MG63 (cell line): ENCODE measurements at regions not wholly inside any gene's neighbourhood (a gene's known extent, or its start where the extent isn't known, plus 50 kb on each side); places are given as distances from the start of the nearest gene placed in this dataset.

Experiments
- DNase-seq: peaks from one replicate; pipeline ENCODE4 v3.0.0-alpha.2; 2020
- H3K27me3 ChIP-seq: fragments of 250-450 bp; sonication (Bioruptor Pico); 2 replicates; pipeline ENCODE4 v1.5.1; 2020; ENCODE audit warnings: mild to moderate bottlenecking, moderate library complexity
- H3K36me3 ChIP-seq: fragments of 250-450 bp; sonication (Bioruptor Pico); 2 replicates; pipeline ENCODE4 v1.5.1; 2020; ENCODE audit warnings: mild to moderate bottlenecking, moderate library complexity
- H3K4me3 ChIP-seq: fragments of 250-450 bp; sonication (Bioruptor Pico); 2 replicates; pipeline ENCODE4 v1.5.1; 2020; ENCODE audit warnings: mild to moderate bottlenecking, moderate library complexity
- H3K9me3 ChIP-seq: fragments of 250-450 bp; sonication (Bioruptor Pico); 2 replicates; pipeline ENCODE4 v1.5.1; 2020; ENCODE audit warnings: mild to moderate bottlenecking, moderate library complexity

DNA sequence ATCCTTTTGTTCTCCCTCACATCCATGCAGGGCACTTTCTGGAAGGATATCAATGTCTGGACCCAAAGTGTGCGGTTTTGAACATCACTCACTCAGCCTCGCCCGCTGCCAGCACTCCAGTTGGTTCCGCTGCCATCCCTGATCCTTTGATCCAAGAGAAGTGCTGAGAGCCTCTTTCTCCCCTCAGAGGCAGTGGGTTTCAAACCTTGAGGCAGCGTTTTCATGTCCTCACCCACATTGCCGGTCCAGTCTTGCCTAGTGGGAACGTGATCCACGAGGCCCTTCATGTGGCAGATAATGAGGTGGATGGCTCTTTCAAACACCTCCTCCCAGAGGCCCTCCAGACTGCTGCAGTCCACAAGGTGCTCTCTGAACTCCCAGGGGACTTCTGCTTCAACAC, 122.2 kb downstream of the ACTL8 start:
- no peak for DNase-seq
- 0 out of 2 replicates have a peak, but pooled peaks cover 2% of the 10 kb centered on the region for H3K9me3 ChIP-seq
- H3K36me3 ChIP-seq, result no peaks in the 10 kb centered on the region
- no peak overlapping the region for H3K4me3 ChIP-seq
- H3K27me3 ChIP-seq, result no peaks in the 10 kb centered on the region

- H3K4me3 ChIP-seq, result no peak overlapping the region
- H3K27me3 ChIP-seq, result no peaks in the 10 kb centered on the region
- 0 out of 2 replicates have a peak, but pooled peaks cover 2% of the 10 kb centered on the region for H3K9me3 ChIP-seq
- no peaks in the 10 kb centered on the region for H3K36me3 ChIP-seq
- no peak for DNase-seq
These were observed 122.8 kb downstream of the ACTL8 start for GRCh38 chr1:17877896-17878295.

DNA sequence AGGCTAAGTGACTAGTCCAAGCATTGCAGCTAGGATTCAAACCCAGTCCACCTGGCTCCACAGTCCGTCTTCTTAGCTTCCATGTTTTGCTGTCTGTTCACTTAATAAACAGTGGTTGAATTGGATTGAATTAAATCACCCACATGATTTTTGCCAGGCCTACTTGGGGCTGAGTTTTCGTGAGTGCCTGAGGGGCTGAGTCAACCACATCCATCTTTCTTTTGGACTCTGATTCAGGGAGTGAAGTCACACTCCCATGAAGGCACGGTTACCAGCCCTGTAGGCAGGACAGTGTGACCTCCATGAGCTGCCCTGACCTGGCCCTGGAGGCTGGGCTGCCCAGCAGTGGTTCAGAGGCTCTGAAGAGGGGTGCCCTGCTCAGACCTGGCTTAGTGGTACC, 123.7 kb downstream of the ACTL8 start:
- H3K27me3 ChIP-seq, result no peaks in the 10 kb centered on the region
- no peaks in the 10 kb centered on the region for H3K36me3 ChIP-seq
- DNase-seq, result peak; percentile 80
- H3K9me3 ChIP-seq, result 0 out of 2 replicates have a peak, but pooled peaks cover 2% of the 10 kb centered on the region
- no peak overlapping the region for H3K4me3 ChIP-seq

DNA sequence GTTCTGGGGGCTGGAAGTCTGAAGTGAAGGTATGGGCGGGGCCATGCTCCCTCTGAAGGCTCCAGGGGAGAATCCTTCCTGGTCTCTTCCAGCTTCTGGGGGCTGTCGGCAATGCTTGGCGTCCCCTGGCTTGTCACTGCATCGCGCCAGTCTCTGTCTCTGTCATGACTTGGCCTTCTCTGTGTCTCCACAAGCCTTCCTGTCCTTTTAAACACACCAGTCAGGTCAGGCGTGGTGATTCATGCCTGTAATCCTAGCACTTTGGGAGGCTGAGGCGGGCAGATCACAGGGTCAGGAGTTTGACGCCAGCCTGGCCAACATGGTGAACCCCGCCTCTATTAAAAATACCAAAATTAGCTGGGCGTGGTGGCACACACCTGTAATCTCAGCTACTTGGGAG, 125.3 kb downstream of the ACTL8 start:
- Histone ChIP-seq H3K27me3 (no peaks in the 10 kb centered on the region), H3K36me3 (no peaks in the 10 kb centered on the region), H3K9me3 (0 out of 2 replicates have a peak, but pooled peaks cover 2% of the 10 kb centered on the region), H3K4me3 (no peak overlapping the region)
- no peak for DNase-seq

DNA sequence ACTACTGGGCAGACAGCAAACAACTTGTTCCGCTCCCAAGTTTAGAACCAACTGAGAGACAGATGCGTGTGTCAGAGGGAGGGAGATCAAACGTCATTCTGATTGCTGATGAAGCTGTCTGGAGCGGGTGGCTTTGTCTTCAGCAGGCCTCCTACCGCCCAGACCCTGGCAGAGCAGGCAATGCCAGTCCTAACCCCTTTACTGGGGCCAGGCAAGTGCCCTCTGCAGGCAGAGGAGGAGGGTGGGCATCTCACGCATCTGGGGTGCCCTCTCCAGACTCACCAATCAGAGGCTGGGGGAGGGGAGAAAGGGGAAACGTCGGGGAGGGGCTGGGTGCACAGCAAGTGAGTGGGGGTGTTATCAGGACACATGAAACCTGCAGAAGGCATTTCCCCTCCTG, 126.6 kb downstream of the ACTL8 start:
- DNase-seq, result peak; percentile 30
- Histone ChIP-seq H3K4me3 (no peak overlapping the region), H3K9me3 (no peaks in the 10 kb centered on the region), H3K36me3 (no peaks in the 10 kb centered on the region), H3K27me3 (no peaks in the 10 kb centered on the region)

- H3K27me3 ChIP-seq, result no peaks in the 10 kb centered on the region
- H3K4me3 ChIP-seq, result no peak overlapping the region
- DNase-seq, result no peak
- H3K9me3 ChIP-seq, result no peaks in the 10 kb centered on the region
- H3K36me3 ChIP-seq, result no peaks in the 10 kb centered on the region
These were observed 128.0 kb downstream of the ACTL8 start for GRCh38 chr1:17883136-17883535.

GRCh38 chr1:17883662-17884395, 128.7 kb downstream of the ACTL8 start:
- Histone ChIP-seq H3K4me3 (no peak overlapping the region), H3K9me3 (no peaks in the 10 kb centered on the region), H3K36me3 (no peaks in the 10 kb centered on the region), H3K27me3 (no peaks in the 10 kb centered on the region)
- no peak for DNase-seq

DNA sequence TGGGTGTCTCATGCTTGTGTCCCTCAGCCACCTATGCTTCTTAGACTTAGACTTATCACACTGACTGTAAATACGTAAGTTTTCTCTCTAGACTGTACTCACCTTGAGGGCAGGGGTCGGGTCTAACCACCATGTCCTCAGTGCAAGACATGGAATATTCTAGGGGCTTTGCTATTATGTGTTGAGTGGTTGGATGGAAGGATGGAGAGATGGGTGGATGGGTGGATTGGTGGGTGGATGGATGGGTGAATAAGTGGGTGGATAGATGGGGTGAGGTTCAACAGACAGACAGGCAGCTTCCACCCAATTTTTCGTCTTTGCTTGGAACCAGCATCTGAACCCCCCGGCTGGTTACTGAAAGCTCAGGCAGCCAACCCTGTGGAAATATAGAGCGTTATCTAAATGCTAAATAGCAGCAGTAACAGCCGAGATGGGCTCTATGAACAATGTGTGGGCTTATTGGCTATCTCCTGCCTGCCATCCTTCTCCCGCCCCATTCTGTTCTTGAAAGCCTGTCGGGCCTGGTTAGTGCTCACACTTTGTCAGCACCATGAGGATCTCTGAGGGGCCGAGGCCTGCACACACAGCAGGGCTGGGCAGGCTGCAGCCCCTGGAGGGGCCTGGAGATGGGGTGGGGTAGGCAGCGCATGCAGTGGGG, 130.7 kb downstream of the ACTL8 start:
- Histone ChIP-seq H3K27me3 (no peaks in the 10 kb centered on the region; the same call in 1 of the 2 replicates), H3K4me3 (no peak overlapping the region), H3K36me3 (no peaks in the 10 kb centered on the region), H3K9me3 (no peaks in the 10 kb centered on the region)
- DNase-seq, result no peak

DNA sequence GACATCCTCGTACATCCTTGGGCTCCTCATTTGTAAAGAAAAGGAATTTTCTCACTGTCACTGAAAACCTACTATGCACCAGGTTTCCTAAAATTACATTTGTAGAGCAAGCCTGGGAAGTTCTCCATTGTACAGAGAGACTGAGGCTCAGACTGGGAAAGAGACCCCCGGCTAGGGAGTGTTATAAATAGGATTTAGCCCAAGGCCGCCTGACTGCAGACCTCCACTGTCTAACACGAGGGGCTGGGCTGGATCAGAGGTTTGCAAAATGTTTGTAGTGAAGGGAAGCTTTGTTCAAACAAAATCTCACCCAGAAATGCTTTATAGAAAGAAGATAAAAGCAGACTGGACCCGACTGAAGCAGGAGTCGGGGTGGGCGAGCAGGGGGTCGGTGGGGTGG, 131.3 kb downstream of the ACTL8 start:
- no peaks in the 10 kb centered on the region for H3K9me3 ChIP-seq
- no peak for DNase-seq

GRCh38 chr1:17886838-17887441, 131.8 kb downstream of the ACTL8 start:
- Histone ChIP-seq H3K36me3 (no peaks in the 10 kb centered on the region), H3K27me3 (no peaks in the 10 kb centered on the region; the same call in 1 of the 2 replicates), H3K4me3 (no peak overlapping the region), H3K9me3 (no peaks in the 10 kb centered on the region)
- no peak for DNase-seq

More for the DNA sequence above, 131.3 kb downstream of the ACTL8 start:
- H3K4me3 ChIP-seq, result no peak overlapping the region
- no peaks in the 10 kb centered on the region for H3K36me3 ChIP-seq
- H3K27me3 ChIP-seq, result no peaks in the 10 kb centered on the region; the same call in 1 of the 2 replicates

DNA sequence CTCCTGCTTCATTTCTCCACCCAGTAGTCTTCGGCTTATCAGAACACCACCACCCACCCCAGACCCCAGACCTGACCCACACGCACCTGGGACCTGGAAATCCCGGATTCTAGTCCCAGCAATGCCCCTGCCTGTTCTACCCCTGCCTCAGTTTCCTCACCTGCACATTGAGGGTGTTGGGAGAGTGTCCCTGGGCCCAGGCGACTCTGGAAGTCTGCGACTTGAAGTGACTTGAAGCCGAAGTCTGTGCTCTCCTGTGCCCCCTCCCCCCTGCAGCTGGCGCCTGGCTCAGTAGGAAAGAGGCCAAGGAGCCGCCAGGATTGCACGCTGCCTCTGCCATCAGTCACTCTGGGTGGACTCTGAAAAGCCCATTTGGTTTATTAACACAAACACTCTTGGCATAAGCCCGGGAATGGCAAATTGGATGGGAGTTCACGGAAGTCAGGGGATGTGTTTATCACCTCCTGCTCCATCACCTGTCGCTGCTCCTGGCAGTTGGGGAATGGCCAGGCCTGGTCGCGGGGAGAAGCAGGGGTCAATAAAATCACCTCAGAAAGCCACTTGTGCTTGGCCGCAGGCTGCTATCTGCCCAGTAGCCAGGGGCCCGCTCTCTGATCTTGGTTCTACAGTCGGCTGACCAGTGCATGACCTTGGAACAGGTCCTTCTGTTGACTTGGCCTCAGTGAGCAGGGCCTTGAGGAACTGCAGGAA, 132.7 kb downstream of the ACTL8 start:
- Histone ChIP-seq H3K27me3 (no peaks in the 10 kb centered on the region; the same call in 1 of the 2 replicates), H3K36me3 (no peaks in the 10 kb centered on the region), H3K4me3 (no peak overlapping the region), H3K9me3 (no peaks in the 10 kb centered on the region)
- DNase-seq, result no peak

GRCh38 chr1:17890056-17890814, 135.1 kb downstream of the ACTL8 start:
- Histone ChIP-seq H3K4me3 (no peak overlapping the region), H3K27me3 (no peaks in the 10 kb centered on the region; the same call in 1 of the 2 replicates), H3K36me3 (no peaks in the 10 kb centered on the region), H3K9me3 (no peaks in the 10 kb centered on the region)
- DNase-seq, result no peak

- Histone ChIP-seq H3K27me3 (no peaks in the 10 kb centered on the region; the same call in 1 of the 2 replicates), H3K36me3 (no peaks in the 10 kb centered on the region), H3K4me3 (no peak overlapping the region), H3K9me3 (no peaks in the 10 kb centered on the region)
- DNase-seq, result no peak
These were observed 135.7 kb downstream of the ACTL8 start for GRCh38 chr1:17890815-17891191.

GRCh38 chr1:17891205-17892110, 136.3 kb downstream of the ACTL8 start:
- H3K27me3 ChIP-seq, result no peaks in the 10 kb centered on the region; the same call in 1 of the 2 replicates
- DNase-seq, result no peak
- no peak overlapping the region for H3K4me3 ChIP-seq

GRCh38 chr1:17892225-17892624, 137.1 kb downstream of the ACTL8 start:
- no peaks in the 10 kb centered on the region for H3K36me3 ChIP-seq
- no peaks in the 10 kb centered on the region for H3K9me3 ChIP-seq
- no peaks in the 10 kb centered on the region; the same call in 1 of the 2 replicates for H3K27me3 ChIP-seq
- no peak for DNase-seq
- H3K4me3 ChIP-seq, result no peak overlapping the region

More at GRCh38 chr1:17891205-17892110, 136.3 kb downstream of the ACTL8 start:
- Histone ChIP-seq H3K36me3 (no peaks in the 10 kb centered on the region), H3K9me3 (no peaks in the 10 kb centered on the region)
